OCI-LY7 (cell line): ENCODE measurements at regions not wholly inside any gene's neighbourhood (a gene's known extent, or its start where the extent isn't known, plus 50 kb on each side); places are given as distances from the start of the nearest gene placed in this dataset.

ENCODE experiments used
- BruUV-seq: library from RNA; stranded (reverse); fragments of 400-500 nt; replicated peaks from 2 replicates; lab custom pipeline; 2021; lab: Mats Ljungman, UMichigan
- CTCF ChIA-PET: fragments of 300-600 bp; sonication (Branson Sonifier 250); formaldehyde crosslinking; loops from one replicate; lab custom pipeline; 2022; ENCODE audit warnings: antibody characterized with exemption; ENCODE audit not compliant: unreplicated experiment; lab: Charles Lee
- POLR2A ChIA-PET: fragments of 300-600 bp; sonication (Branson Sonifier 250); formaldehyde crosslinking; loops from one replicate; lab custom pipeline; 2022; ENCODE audit warnings: antibody characterized with exemption; lab: Charles Lee
- DNase-seq: peaks from one replicate; pipeline ENCODE4 v3.0.0-alpha.2; 2015; ENCODE audit warnings: low spot score
- H2AFZ ChIP-seq: fragments of 200-600 bp; sonication (generic), shearing (Covaris generic); 2 replicates; pipeline ENCODE4 v1.6.1; 2014; ENCODE audit warnings: mild to moderate bottlenecking, antibody characterized with exemption, low read length, moderate library complexity
- H3K27ac ChIP-seq: fragments of 200-600 bp; sonication (generic); 2 replicates; pipeline ENCODE4 v1.5.1; 2014; ENCODE audit warnings: mixed run types, low read depth, mild to moderate bottlenecking, moderate library complexity, low read length, inconsistent platforms; ENCODE audit not compliant: poor library complexity, severe bottlenecking
- H3K36me3 ChIP-seq: fragments of 200-600 bp; sonication (generic); 2 replicates; pipeline ENCODE4 v1.6.1; 2014; ENCODE audit warnings: mild to moderate bottlenecking, antibody characterized with exemption, low read length, moderate library complexity, mixed read lengths; ENCODE audit not compliant: insufficient read depth
- H3K4me1 ChIP-seq: fragments of 200-600 bp; sonication (generic); 2 replicates; pipeline ENCODE4 v1.5.1; 2014; ENCODE audit warnings: mild to moderate bottlenecking, low read length; ENCODE audit not compliant: insufficient read depth, poor library complexity, severe bottlenecking
- H3K4me2 ChIP-seq: fragments of 200-600 bp; sonication (generic); 2 replicates; pipeline ENCODE4 v1.6.1; 2014; ENCODE audit warnings: mild to moderate bottlenecking, low read length
- H3K4me3 ChIP-seq: fragments of 200-600 bp; sonication (generic); 2 replicates; pipeline ENCODE4 v1.5.1; 2014; ENCODE audit warnings: mild to moderate bottlenecking, low read depth, low read length; ENCODE audit not compliant: poor library complexity, severe bottlenecking
- H3K79me2 ChIP-seq: fragments of 200-600 bp; sonication (generic); 2 replicates; pipeline ENCODE4 v1.6.1; 2016; ENCODE audit warnings: low read depth, mild to moderate bottlenecking, low read length, moderate library complexity, mixed read lengths; ENCODE audit not compliant: insufficient read depth
- H3K9me2 ChIP-seq: fragments of 200-600 bp; sonication (generic); 2 replicates; pipeline ENCODE4 v1.6.1; 2016; ENCODE audit warnings: mild to moderate bottlenecking, low read length, mixed read lengths; ENCODE audit not compliant: insufficient read depth
- H3K9me3 ChIP-seq: fragments of 200-600 bp; sonication (generic); 2 replicates; pipeline ENCODE4 v1.6.1; 2014; ENCODE audit warnings: mild to moderate bottlenecking, mixed run types, low read length, mixed read lengths
- H4K20me1 ChIP-seq: fragments of 200-600 bp; sonication (generic); 2 replicates; pipeline ENCODE4 v1.6.1; 2014; ENCODE audit warnings: mild to moderate bottlenecking, antibody characterized with exemption, low read length, moderate library complexity, mixed read lengths; ENCODE audit not compliant: insufficient read depth
- CTCF ChIP-seq: fragments of 200-600 bp; sonication (generic); conservative IDR thresholded peaks from 2 replicates; pipeline ENCODE4 v1.5.1; 2014; ENCODE audit warnings: mild to moderate bottlenecking, antibody characterized with exemption, low read length, moderate library complexity, mixed read lengths
- EZH2phosphoT487 ChIP-seq: fragments of 200-600 bp; sonication (generic); IDR thresholded peaks from 2 replicates; pipeline ENCODE4 v1.6.1; 2018; ENCODE audit warnings: low read depth, borderline replicate concordance, mild to moderate bottlenecking, mixed run types, antibody characterized with exemption, low read length, moderate library complexity, mixed read lengths
- intact Hi-C: fragments of 100-400 bp; cut with micrococcal nuclease; formaldehyde crosslinking; loops from one replicate; pipeline ENCODE4 v1.10.0; 2022; ENCODE audit not compliant: unreplicated experiment

DNA sequence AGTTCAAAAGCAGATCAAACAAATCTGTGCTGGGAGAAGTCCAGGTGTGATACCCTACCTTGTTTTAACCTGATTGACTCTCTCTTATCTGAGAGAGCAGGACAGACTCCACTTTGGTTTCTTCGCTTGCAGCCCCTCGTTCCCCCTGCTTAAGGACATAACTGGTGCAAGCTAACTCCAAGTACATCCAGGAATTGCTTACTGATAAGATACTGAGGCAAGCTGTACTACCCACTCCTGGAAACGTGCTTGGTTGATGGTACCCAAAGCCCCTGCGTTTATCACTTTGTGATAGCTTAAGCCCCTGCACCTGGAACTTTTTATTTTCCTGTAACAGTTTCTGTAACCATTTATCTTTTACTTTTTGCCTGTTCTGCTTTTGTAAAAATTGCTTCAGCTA is 157.0 kb upstream of the OLIG3 start:
- no peak overlapping the region for H3K4me3 ChIP-seq
- H3K4me2 ChIP-seq, result no peak overlapping the region
- no peaks in the 10 kb centered on the region for H3K9me2 ChIP-seq
- no peaks in the 10 kb centered on the region for H4K20me1 ChIP-seq
- H2AFZ ChIP-seq, result no peak overlapping the region
- no peak for DNase-seq
- no peaks in the 10 kb centered on the region for H3K9me3 ChIP-seq
- POLR2A ChIA-PET, result interaction anchor here (1.0 kb wide), 1 partner anchor 11 kb away, joined by 3 read pairs; no protein-coding TSS in a partner anchor
- CTCF ChIA-PET, result no interaction called here
- no peaks in the 10 kb centered on the region for H3K79me2 ChIP-seq
- BruUV-seq, result no TSS peak
- no peak for TF ChIP-seq EZH2phosphoT487
- TF ChIP-seq CTCF, result no peak
- no peaks in the 10 kb centered on the region for H3K4me1 ChIP-seq
- intact Hi-C loops, result no loop called here
- H3K27ac ChIP-seq, result no peak overlapping the region
- H3K36me3 ChIP-seq, result no peaks in the 10 kb centered on the region

DNA sequence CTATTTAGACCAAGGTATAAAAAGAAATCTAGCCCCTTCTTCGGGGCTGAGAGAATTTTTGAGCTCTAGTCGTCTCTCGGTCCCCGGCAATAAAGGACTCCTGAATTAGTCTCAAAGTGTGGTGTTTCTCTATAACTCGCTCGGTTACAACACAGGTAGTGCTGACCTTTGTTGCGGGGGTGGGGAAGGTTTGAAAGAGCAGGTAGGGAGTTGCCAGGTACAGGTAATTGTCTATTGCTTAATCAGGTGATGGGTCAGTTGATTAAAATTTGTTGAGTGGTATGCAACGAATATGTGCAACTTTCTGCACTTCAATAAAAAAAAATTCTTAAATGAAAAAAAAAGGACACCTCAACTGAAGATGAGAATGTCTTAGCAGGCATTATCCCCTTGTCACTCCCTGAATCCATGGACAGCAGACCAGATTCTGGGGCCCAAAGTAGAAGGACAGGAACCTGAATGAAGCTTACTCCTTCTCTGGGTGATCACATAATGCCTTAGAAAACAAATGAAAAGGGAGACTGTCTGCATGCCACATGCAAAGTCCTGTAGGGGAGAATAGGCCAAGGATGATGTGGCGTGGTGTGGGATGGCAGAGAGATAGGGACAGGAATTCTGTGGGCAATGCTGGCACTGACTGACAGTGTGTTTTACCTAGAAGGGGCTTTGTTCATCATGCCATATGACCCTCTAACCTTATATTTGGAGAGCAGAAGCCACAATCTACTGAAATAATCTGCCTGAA is 157.6 kb upstream of the OLIG3 start:
- H3K9me3 ChIP-seq, result no peaks in the 10 kb centered on the region
- DNase-seq, result no peak
- H3K79me2 ChIP-seq, result no peaks in the 10 kb centered on the region
- no peaks in the 10 kb centered on the region for H3K4me1 ChIP-seq
- ChIA-PET POLR2A (interaction anchor here (1.0 kb wide), 1 partner anchor 11 kb away, joined by 3 read pairs; no protein-coding TSS in a partner anchor), CTCF (no interaction called here)
- intact Hi-C loops, result no loop called here
- no peak overlapping the region for H3K4me2 ChIP-seq
- H4K20me1 ChIP-seq, result no peaks in the 10 kb centered on the region
- no peaks in the 10 kb centered on the region for H3K9me2 ChIP-seq
- no peaks in the 10 kb centered on the region for H3K36me3 ChIP-seq
- TF ChIP-seq EZH2phosphoT487 (no peak), CTCF (no peak)
- H3K27ac ChIP-seq, result no peak overlapping the region
- no peak overlapping the region for H3K4me3 ChIP-seq
- no TSS peak for BruUV-seq
- no peak overlapping the region for H2AFZ ChIP-seq

- Histone ChIP-seq H2AFZ (no peak overlapping the region), H3K4me3 (no peak overlapping the region), H3K9me2 (no peaks in the 10 kb centered on the region), H4K20me1 (no peaks in the 10 kb centered on the region), H3K27ac (no peak overlapping the region), H3K4me1 (no peaks in the 10 kb centered on the region), H3K36me3 (no peaks in the 10 kb centered on the region), H3K79me2 (no peaks in the 10 kb centered on the region), H3K4me2 (no peak overlapping the region), H3K9me3 (no peaks in the 10 kb centered on the region)
- BruUV-seq, result no TSS peak
- no peak for TF ChIP-seq CTCF
- TF ChIP-seq EZH2phosphoT487, result no peak
- ChIA-PET CTCF (no interaction called here), POLR2A (interaction anchor here (0.6 to 1.1 kb wide), 5 partner anchors 45 to 946 kb away, joined by 3 to 4 read pairs (median 3); no protein-coding TSS in a partner anchor)
- intact Hi-C loops, result no loop called here
- DNase-seq, result no peak
Observed at GRCh38 chr6:137652961-137653705, 158.9 kb upstream of the OLIG3 start.
